ENCODE measurements at regions not wholly inside any gene's neighbourhood (a gene's known extent, or its start where the extent isn't known, plus 50 kb on each side); places are given as distances from the start of the nearest gene placed in this dataset.

GRCh38 chr13:81116461-81117282 lies 775.7 kb upstream of the SPRY2 start:
- Mint-ChIP-seq H3K9me3 (peaks cover 0 to 9% (median 1%) of the 10 kb centered on the region in 7 donors), H3K4me3 (no peak overlapping the region), H3K4me1 (no peaks in the 10 kb centered on the region), H3K27me3 (ENCODE audit: low read depth in 3 of 3) (no peaks in the 10 kb centered on the region), H3K27ac (no peak overlapping the region), H3K36me3 (no peaks in the 10 kb centered on the region)
- H3K4me3 ChIP-seq (replicated peaks in 1 of 3; ENCODE audit: low read depth in 2 of 3, low read length in 3 of 3), result no peak overlapping the region
- intact Hi-C loops (cut with micrococcal nuclease), result no loop called here
- no peaks in the 10 kb centered on the region for H3K4me1 ChIP-seq (ENCODE audit: control insufficient read depth in 1 of 2, insufficient read depth in 2 of 2, low read length in 2 of 2)
- no peaks in the 10 kb centered on the region for H3K79me2 ChIP-seq (ENCODE audit: insufficient read depth, low read length)
- H4K20me1 ChIP-seq (ENCODE audit: insufficient read depth, low read length), result no peaks in the 10 kb centered on the region
- TF ChIP-seq, protein P1, sequence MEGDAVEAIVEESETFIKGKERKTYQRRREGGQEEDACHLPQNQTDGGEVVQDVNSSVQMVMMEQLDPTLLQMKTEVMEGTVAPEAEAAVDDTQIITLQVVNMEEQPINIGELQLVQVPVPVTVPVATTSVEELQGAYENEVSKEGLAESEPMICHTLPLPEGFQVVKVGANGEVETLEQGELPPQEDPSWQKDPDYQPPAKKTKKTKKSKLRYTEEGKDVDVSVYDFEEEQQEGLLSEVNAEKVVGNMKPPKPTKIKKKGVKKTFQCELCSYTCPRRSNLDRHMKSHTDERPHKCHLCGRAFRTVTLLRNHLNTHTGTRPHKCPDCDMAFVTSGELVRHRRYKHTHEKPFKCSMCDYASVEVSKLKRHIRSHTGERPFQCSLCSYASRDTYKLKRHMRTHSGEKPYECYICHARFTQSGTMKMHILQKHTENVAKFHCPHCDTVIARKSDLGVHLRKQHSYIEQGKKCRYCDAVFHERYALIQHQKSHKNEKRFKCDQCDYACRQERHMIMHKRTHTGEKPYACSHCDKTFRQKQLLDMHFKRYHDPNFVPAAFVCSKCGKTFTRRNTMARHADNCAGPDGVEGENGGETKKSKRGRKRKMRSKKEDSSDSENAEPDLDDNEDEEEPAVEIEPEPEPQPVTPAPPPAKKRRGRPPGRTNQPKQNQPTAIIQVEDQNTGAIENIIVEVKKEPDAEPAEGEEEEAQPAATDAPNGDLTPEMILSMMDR (IDR thresholded peaks at IDR 0.05), result no peak
- H3K9me3 ChIP-seq (replicated peaks in 1 of 2; ENCODE audit: control insufficient read depth in 1 of 2, insufficient read depth in 1 of 2, low read length in 2 of 2), result peaks cover 8 to 9% of the 10 kb centered on the region in 2 donors
- no peaks in the 10 kb centered on the region for H3K27me3 ChIP-seq (ENCODE audit: control insufficient read depth in 2 of 2, insufficient read depth in 2 of 2, low read length in 2 of 2)
- no peak overlapping the region for H2AFZ ChIP-seq (ENCODE audit: insufficient read depth, low read depth, low read length, poor library complexity, severe bottlenecking)
- H3K27ac ChIP-seq (ENCODE audit: low read depth in 1 of 2, low read length in 2 of 2), result no peak overlapping the region
- no CpG with 5 or more reads among the region's 5 CpGs for WGBS (ENCODE audit: insufficient coverage)
- H3K4me2 ChIP-seq (replicated peaks; ENCODE audit: extremely low read depth, low read length, poor library complexity, severe bottlenecking), result no peak overlapping the region
- DNase-seq, result no peak
- H3K9ac ChIP-seq (ENCODE audit: insufficient read depth, low read length, poor library complexity, severe bottlenecking), result no peak overlapping the region
- no peaks in the 10 kb centered on the region for H3K36me3 ChIP-seq (replicated peaks in 1 of 2; ENCODE audit: control insufficient read depth in 1 of 2, insufficient read depth in 2 of 2, low read length in 2 of 2)

DNA sequence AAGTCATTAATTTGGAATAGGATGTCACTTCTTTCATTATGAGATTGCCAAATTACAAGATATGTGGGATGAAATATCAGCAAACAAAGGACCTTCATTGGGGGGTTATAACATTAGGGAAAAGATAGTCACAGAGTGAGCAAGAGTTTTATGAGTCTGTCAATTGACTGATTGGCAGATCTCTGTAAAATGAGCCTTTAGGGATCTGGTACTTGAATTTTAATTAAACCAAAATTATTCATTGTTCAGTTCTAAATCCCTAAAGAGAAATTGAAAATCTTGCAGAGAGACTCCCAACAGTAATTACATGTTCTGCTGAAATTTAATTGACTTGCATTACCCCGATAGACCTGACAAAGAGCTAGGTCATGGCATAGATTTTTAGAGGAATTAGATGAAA lies 768.1 kb upstream of the SPRY2 start:
- H3K9ac ChIP-seq (ENCODE audit: insufficient read depth, low read length, poor library complexity, severe bottlenecking), result no peak overlapping the region

More for the DNA sequence above, 768.1 kb upstream of the SPRY2 start:
- Mint-ChIP-seq H3K27ac (no peak overlapping the region), H3K4me1 (no peaks in the 10 kb centered on the region), H3K36me3 (no peaks in the 10 kb centered on the region), H3K4me3 (no peak overlapping the region), H3K9me3 (peaks cover 0 to 4% (median 0%) of the 10 kb centered on the region in 7 donors), H3K27me3 (ENCODE audit: low read depth in 3 of 3) (no peaks in the 10 kb centered on the region)
- Histone ChIP-seq H4K20me1 (ENCODE audit: insufficient read depth, low read length) (no peaks in the 10 kb centered on the region), H3K27me3 (ENCODE audit: control insufficient read depth in 2 of 2, insufficient read depth in 2 of 2, low read length in 2 of 2) (no peaks in the 10 kb centered on the region), H3K4me2 (replicated peaks; ENCODE audit: extremely low read depth, low read length, poor library complexity, severe bottlenecking) (no peak overlapping the region), H3K27ac (ENCODE audit: low read depth in 1 of 2, low read length in 2 of 2) (no peak overlapping the region), H3K36me3 (replicated peaks in 1 of 2; ENCODE audit: control insufficient read depth in 1 of 2, insufficient read depth in 2 of 2, low read length in 2 of 2) (no peaks in the 10 kb centered on the region), H3K79me2 (ENCODE audit: insufficient read depth, low read length) (no peaks in the 10 kb centered on the region), H3K4me3 (replicated peaks in 1 of 3; ENCODE audit: low read depth in 2 of 3, low read length in 3 of 3) (no peak overlapping the region), H3K9me3 (replicated peaks in 1 of 2; ENCODE audit: control insufficient read depth in 1 of 2, insufficient read depth in 1 of 2, low read length in 2 of 2) (peaks cover 4% of the 10 kb centered on the region in 2 donors), H3K4me1 (ENCODE audit: control insufficient read depth in 1 of 2, insufficient read depth in 2 of 2, low read length in 2 of 2) (no peaks in the 10 kb centered on the region), H2AFZ (ENCODE audit: insufficient read depth, low read depth, low read length, poor library complexity, severe bottlenecking) (no peak overlapping the region)
- TF ChIP-seq, protein P1 (IDR thresholded peaks at IDR 0.05), result no peak
- intact Hi-C loops (cut with micrococcal nuclease), result no loop called here
- no peak for DNase-seq
- no CpG with 5 or more reads among the region's 1 CpG for WGBS (ENCODE audit: insufficient coverage)

Measured in CD14-positive monocyte (primary cell).